HUES6 (cell line): ENCODE measurements at regions not wholly inside any gene's neighbourhood (a gene's known extent, or its start where the extent isn't known, plus 50 kb on each side); places are given as distances from the start of the nearest gene placed in this dataset.
"Not testable (repeated sequence)": the region's sequence is repeated elsewhere in the genome, so short reads cannot be mapped to it uniquely, and the experiment has no call there.

Experiments
- H3K27ac ChIP-seq: 2 replicates; pipeline ENCODE4 v1.7.0; 2013; ENCODE audit warnings: low read depth, mild to moderate bottlenecking, low read length, inconsistent platforms
- H3K27me3 ChIP-seq: 2 replicates; pipeline ENCODE4 v1.6.1; 2013; ENCODE audit warnings: low read length; ENCODE audit not compliant: control insufficient read depth, insufficient read depth
- H3K36me3 ChIP-seq: 2 replicates; pipeline ENCODE4 v1.6.1; 2013; ENCODE audit warnings: low read length; ENCODE audit not compliant: control insufficient read depth, insufficient read depth
- H3K4me1 ChIP-seq: 2 replicates; pipeline ENCODE4 v1.6.1; 2013; ENCODE audit warnings: low read length; ENCODE audit not compliant: control insufficient read depth, insufficient read depth
- H3K4me3 ChIP-seq: 2 replicates; pipeline ENCODE4 v1.5.1; 2013; ENCODE audit warnings: low read depth, low read length
- H3K9ac ChIP-seq: one replicate; pipeline ENCODE4 v1.6.1; 2013; ENCODE audit warnings: mild to moderate bottlenecking, low read length
- H3K9me3 ChIP-seq: 2 replicates; pipeline ENCODE4 v1.6.1; 2013; ENCODE audit warnings: low read depth, low read length; ENCODE audit not compliant: control insufficient read depth, insufficient read depth

GRCh38 chr7:13235436-13235835 is 548.0 kb downstream of the ARL4A start:
- no peaks in the 10 kb centered on the region for H3K36me3 ChIP-seq
- H3K27ac ChIP-seq = no peak overlapping the region
- no peak overlapping the region for H3K4me3 ChIP-seq
- H3K9ac ChIP-seq = no peak overlapping the region
- no peaks in the 10 kb centered on the region for H3K27me3 ChIP-seq
- no peaks in the 10 kb centered on the region for H3K9me3 ChIP-seq
- 0 out of 2 replicates have a peak, but pooled peaks cover 2% of the 10 kb centered on the region for H3K4me1 ChIP-seq

GRCh38 chr7:13236026-13236425 is 548.6 kb downstream of the ARL4A start:
- no peaks in the 10 kb centered on the region for H3K27me3 ChIP-seq
- H3K36me3 ChIP-seq = no peaks in the 10 kb centered on the region
- no peak overlapping the region for H3K9ac ChIP-seq
- no peaks in the 10 kb centered on the region for H3K9me3 ChIP-seq
- 0 out of 2 replicates have a peak, but pooled peaks cover 2% of the 10 kb centered on the region for H3K4me1 ChIP-seq
- H3K4me3 ChIP-seq = no peak overlapping the region
- no peak overlapping the region for H3K27ac ChIP-seq

DNA sequence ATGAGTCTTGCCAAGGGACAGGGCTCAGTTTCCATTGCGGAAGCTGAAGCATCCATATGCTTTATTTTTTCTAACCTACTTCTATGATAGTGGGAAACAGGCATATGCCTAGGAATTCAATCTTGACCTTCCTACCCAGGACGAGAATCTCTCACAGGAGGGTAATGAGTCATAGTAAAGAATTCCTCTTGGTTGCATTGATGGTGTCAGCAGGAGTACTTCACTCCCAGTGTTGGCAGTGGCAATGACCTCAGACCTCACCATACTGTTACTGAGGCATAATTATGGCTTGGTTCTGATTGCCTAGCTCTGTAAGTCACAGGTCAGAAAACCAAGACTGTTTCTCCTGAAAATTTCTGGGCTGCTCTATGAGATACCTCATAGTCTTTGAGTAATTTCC is 552.9 kb downstream of the ARL4A start:
- Histone ChIP-seq H3K4me3 (no peak overlapping the region), H3K9me3 (no peaks in the 10 kb centered on the region), H3K27me3 (no peaks in the 10 kb centered on the region), H3K9ac (no peak overlapping the region), H3K27ac (no peak overlapping the region), H3K36me3 (no peaks in the 10 kb centered on the region), H3K4me1 (0 out of 2 replicates have a peak, but pooled peaks cover 2% of the 10 kb centered on the region)

DNA sequence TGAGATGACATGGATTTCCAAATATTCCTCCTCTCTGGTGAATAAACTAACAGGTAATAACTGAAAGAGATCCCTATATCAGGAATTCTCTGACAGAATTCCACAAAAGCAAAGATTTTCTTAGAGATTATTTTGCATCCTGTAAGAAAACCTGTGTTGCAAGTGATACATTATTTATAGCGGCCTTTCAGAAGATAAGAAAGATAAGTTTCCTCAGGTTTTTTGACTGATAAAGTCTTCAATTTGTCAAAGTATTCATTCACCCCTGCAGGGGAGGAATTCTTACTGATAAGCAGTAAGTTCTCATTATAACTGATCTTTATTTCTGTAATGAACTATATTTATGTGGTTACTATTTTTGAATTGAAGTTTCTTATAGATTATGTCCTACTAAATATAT is 554.0 kb downstream of the ARL4A start:
- Histone ChIP-seq H3K9me3 (no peaks in the 10 kb centered on the region), H3K27me3 (no peaks in the 10 kb centered on the region), H3K4me3 (no peak overlapping the region), H3K4me1 (0 out of 2 replicates have a peak, but pooled peaks cover 2% of the 10 kb centered on the region), H3K9ac (no peak overlapping the region), H3K36me3 (no peaks in the 10 kb centered on the region), H3K27ac (no peak overlapping the region)

GRCh38 chr7:13257661-13258060 is 570.2 kb downstream of the ARL4A start:
- Histone ChIP-seq H3K4me1 (no peaks in the 10 kb centered on the region), H3K36me3 (no peaks in the 10 kb centered on the region), H3K4me3 (no peak overlapping the region), H3K9ac (no peak overlapping the region), H3K27me3 (no peaks in the 10 kb centered on the region), H3K27ac (no peak overlapping the region), H3K9me3 (no peaks in the 10 kb centered on the region)

GRCh38 chr7:13258386-13258785 is 571.0 kb downstream of the ARL4A start:
- no peak overlapping the region for H3K27ac ChIP-seq
- no peaks in the 10 kb centered on the region for H3K4me1 ChIP-seq
- H3K27me3 ChIP-seq = no peaks in the 10 kb centered on the region
- H3K9me3 ChIP-seq = no peaks in the 10 kb centered on the region
- H3K9ac ChIP-seq = no peak overlapping the region
- no peak overlapping the region for H3K4me3 ChIP-seq
- H3K36me3 ChIP-seq = no peaks in the 10 kb centered on the region

DNA sequence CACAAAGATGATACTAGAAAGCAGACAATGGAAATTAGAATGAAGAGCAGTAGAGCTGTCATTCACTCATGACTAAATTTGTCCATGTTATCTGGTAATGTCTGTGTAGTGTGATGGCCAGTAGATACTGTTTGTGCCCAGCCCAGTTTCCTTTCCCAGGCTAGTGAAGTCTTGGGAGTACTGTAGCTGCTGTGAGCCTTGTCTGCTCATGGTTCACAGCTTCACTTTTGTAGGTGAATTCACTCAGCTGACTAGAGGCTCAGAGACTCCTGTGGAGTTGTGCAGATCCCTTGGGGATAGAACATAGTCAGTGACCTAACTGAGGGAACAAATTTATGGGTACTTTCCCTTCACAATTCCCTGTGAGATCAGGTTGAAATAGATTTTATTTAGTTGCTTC is 572.5 kb downstream of the ARL4A start:
- no peaks in the 10 kb centered on the region for H3K9me3 ChIP-seq
- H3K9ac ChIP-seq = no peak overlapping the region
- no peak overlapping the region for H3K4me3 ChIP-seq
- no peak overlapping the region for H3K27ac ChIP-seq
- H3K36me3 ChIP-seq = no peaks in the 10 kb centered on the region
- H3K4me1 ChIP-seq = no peaks in the 10 kb centered on the region
- no peaks in the 10 kb centered on the region for H3K27me3 ChIP-seq

GRCh38 chr7:13262929-13263530 is 575.6 kb downstream of the ARL4A start:
- Histone ChIP-seq H3K4me3 (no peak overlapping the region), H3K36me3 (no peaks in the 10 kb centered on the region), H3K27ac (no peak overlapping the region), H3K9me3 (no peaks in the 10 kb centered on the region), H3K9ac (no peak overlapping the region), H3K27me3 (no peaks in the 10 kb centered on the region), H3K4me1 (no peaks in the 10 kb centered on the region)

- Histone ChIP-seq H3K4me3 (no peak overlapping the region), H3K36me3 (no peaks in the 10 kb centered on the region), H3K27me3 (no peaks in the 10 kb centered on the region), H3K27ac (no peak overlapping the region), H3K9ac (no peak overlapping the region), H3K4me1 (no peaks in the 10 kb centered on the region), H3K9me3 (no peaks in the 10 kb centered on the region)
Observed at GRCh38 chr7:13265271-13265670, 577.8 kb downstream of the ARL4A start.

DNA sequence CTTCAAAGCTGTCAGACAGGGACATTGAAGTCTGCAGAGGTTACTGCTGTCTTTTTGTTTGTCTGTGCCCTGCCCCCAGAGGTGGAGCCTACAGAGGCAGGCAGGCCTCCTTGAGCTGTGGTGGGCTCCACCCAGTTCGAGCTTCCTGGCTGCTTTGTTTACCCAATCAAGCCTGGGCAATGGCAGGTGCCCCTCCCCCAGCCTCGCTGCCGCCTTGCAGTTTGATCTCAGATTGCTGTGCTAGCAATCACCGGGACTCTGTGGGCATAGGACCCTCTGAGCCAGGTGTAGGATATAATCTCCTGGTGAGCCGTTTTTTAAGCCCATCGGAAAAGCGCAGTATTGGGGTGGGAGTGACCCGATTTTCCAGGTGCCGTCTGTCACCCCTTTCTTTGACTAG is 586.8 kb downstream of the ARL4A start:
- not testable (repeated sequence) for H3K9me3 ChIP-seq, H3K4me3 ChIP-seq, H3K27ac ChIP-seq, H3K36me3 ChIP-seq, H3K9ac ChIP-seq, H3K27me3 ChIP-seq, H3K4me1 ChIP-seq

DNA sequence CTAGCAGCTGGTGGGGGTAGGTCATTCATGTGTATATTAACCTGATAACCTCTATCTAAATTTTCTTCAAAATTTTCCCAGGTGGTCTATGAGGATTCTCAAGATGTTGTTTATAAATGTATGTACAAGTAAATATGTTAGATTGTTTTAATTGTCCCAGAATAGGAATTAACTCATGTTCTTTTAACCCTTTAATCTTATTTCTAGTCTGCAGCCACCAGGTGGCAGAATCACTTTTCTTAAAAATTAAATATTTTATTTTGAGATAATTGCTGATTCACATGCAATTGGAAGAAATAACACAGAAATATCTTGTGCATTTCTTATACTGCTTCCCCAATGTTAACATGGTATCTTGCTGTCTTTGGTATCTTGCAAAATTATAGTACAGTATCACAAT is 589.5 kb downstream of the ARL4A start:
- Histone ChIP-seq H3K36me3 (no peaks in the 10 kb centered on the region), H3K27ac (no peak overlapping the region), H3K4me3 (no peak overlapping the region), H3K4me1 (no peaks in the 10 kb centered on the region), H3K9me3 (peaks cover 10% of the 10 kb centered on the region), H3K27me3 (no peaks in the 10 kb centered on the region), H3K9ac (no peak overlapping the region)

GRCh38 chr7:13278020-13278419 is 590.6 kb downstream of the ARL4A start:
- Histone ChIP-seq H3K9ac (no peak overlapping the region), H3K36me3 (no peaks in the 10 kb centered on the region), H3K9me3 (peaks cover 10% of the 10 kb centered on the region), H3K27ac (no peak overlapping the region), H3K4me3 (no peak overlapping the region), H3K4me1 (no peaks in the 10 kb centered on the region), H3K27me3 (no peaks in the 10 kb centered on the region)
